ENCODE measurements at regions not wholly inside any gene's neighbourhood (a gene's known extent, or its start where the extent isn't known, plus 50 kb on each side); places are given as distances from the start of the nearest gene placed in this dataset.

DNA sequence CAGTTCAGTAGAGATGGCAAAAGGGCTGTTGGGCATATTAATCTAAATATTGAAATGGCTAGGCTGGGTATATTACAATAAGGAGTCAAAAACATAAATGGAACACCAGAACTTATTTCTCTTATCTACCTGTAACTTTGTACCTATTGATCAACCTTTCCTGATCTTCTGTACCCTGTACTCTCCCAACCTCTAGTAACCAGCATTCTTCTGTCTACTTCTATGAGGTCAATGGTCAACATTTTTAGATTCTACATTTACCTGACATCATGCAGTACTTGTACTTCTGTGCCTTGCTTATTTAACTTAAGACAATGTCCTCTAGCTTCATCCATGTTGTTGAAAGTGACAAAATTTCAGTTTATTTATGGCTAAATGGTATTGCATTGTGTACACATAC is 467.3 kb downstream of the TAF11L14 start:
- no peak for TF ChIP-seq CEBPB (IDR thresholded peaks at IDR 0.05; ENCODE audit: low read depth, low read length)
- H3K27me3 ChIP-seq (ENCODE audit: control insufficient read depth, insufficient read depth, low read length): no peaks in the 10 kb centered on the region
- H3K4me1 ChIP-seq (ENCODE audit: control insufficient read depth, insufficient read depth, low read length): no peaks in the 10 kb centered on the region
- BruUV-seq (replicated peaks): no TSS peak
- intact Hi-C loops (cut with micrococcal nuclease): no loop called here
- no peak overlapping the region for H3K4me2 ChIP-seq (ENCODE audit: low read depth, low read length)
- ChIA-PET CTCF (no interaction called here), POLR2A (ENCODE audit: unreplicated experiment) (no interaction called here)
- no peak overlapping the region for H4K5ac ChIP-seq (ENCODE audit: low read depth, low read length)
- H2AK9ac ChIP-seq (replicated peaks; ENCODE audit: low read depth, low read length, poor library complexity): no peak overlapping the region
- H3K79me1 ChIP-seq (ENCODE audit: low read depth in 1 of 2, low read length in 2 of 2): no peaks in the 10 kb centered on the region
- no peak overlapping the region for H2BK120ac ChIP-seq (ENCODE audit: low read depth, low read length)
- H3K56ac ChIP-seq (ENCODE audit: extremely low read depth, insufficient read depth, low read length): no peak overlapping the region
- no peaks in the 10 kb centered on the region for H3K36me3 ChIP-seq (ENCODE audit: control insufficient read depth, insufficient read depth, low read length)
- no peak overlapping the region for H4K8ac ChIP-seq (ENCODE audit: low read depth in 2 of 2, low read length in 2 of 2)
- H2BK20ac ChIP-seq (ENCODE audit: low read depth, low read length): no peak overlapping the region
- no peak overlapping the region for H2BK15ac ChIP-seq (ENCODE audit: low read depth, low read length)
- H3K14ac ChIP-seq (replicated peaks; ENCODE audit: low read depth, low read length): no peak overlapping the region
- no peak overlapping the region for H3K4ac ChIP-seq (ENCODE audit: low read depth, low read length)
- no peak overlapping the region for H3K4me3 ChIP-seq (ENCODE audit: insufficient read depth, low read depth, low read length)
- no peaks in the 10 kb centered on the region for H4K20me1 ChIP-seq (ENCODE audit: insufficient read depth, low read length)
- in situ Hi-C loops (cut with MboI; ENCODE audit: low sequenced_read_pairs): no loop called here
- H3K27ac ChIP-seq (ENCODE audit: insufficient read depth, low read length): no peak overlapping the region
- no peak overlapping the region for H2AFZ ChIP-seq (replicated peaks; ENCODE audit: low read length, poor library complexity)
- no peak overlapping the region for H2BK5ac ChIP-seq (ENCODE audit: low read depth, low read length, poor library complexity, severe bottlenecking)
- no peak for ATAC-seq (ENCODE audit: low read depth)
- H3K23ac ChIP-seq (ENCODE audit: low read depth, low read length): no peak overlapping the region
- H3K9me1 ChIP-seq (ENCODE audit: insufficient read depth, low read length): no peaks in the 10 kb centered on the region
- H3K9me3 ChIP-seq (ENCODE audit: control insufficient read depth, insufficient read depth, low read length): no peaks in the 10 kb centered on the region
- H3K9ac ChIP-seq (ENCODE audit: low read depth, low read length): no peak overlapping the region
- dilution Hi-C loops (cut with HindIII; ENCODE audit: low sequenced_read_pairs, unreplicated experiment): no loop called here
- no peak overlapping the region for H3K18ac ChIP-seq (ENCODE audit: low read depth, low read length)
- DNase-seq: no peak
- no peak overlapping the region for H2AK5ac ChIP-seq (ENCODE audit: low read depth, low read length)
- no peak overlapping the region for H4K91ac ChIP-seq (ENCODE audit: insufficient read depth, low read depth, low read length)

Measured in IMR-90 (cell line).